GM13977 (cell line): ENCODE measurements at regions not wholly inside any gene's neighbourhood (a gene's known extent, or its start where the extent isn't known, plus 50 kb on each side); places are given as distances from the start of the nearest gene placed in this dataset.

Source experiments
- DNase-seq: peaks from one replicate; pipeline ENCODE4 v3.0.0; 2012; ENCODE audit warnings: low spot score
- in situ Hi-C: fragments of 300-500 bp; cut with MboI; formaldehyde crosslinking; loops from one replicate; pipeline ENCODE4 v1.12.0; 2022; ENCODE audit warnings: low sequenced_read_pairs, low pct_unique_long_range_greater_than_20kb, mixed read lengths, inconsistent platforms; ENCODE audit not compliant: unreplicated experiment
- TF ChIP-seq, protein P1 (sequence below): IDR thresholded peaks from 2 replicates; pipeline ENCODE4 v1.5.1; 2012; ENCODE audit warnings: mild to moderate bottlenecking, control low read depth; ENCODE audit not compliant: insufficient read depth; ENCODE audit errors: extremely low read depth, missing control alignments

DNA sequence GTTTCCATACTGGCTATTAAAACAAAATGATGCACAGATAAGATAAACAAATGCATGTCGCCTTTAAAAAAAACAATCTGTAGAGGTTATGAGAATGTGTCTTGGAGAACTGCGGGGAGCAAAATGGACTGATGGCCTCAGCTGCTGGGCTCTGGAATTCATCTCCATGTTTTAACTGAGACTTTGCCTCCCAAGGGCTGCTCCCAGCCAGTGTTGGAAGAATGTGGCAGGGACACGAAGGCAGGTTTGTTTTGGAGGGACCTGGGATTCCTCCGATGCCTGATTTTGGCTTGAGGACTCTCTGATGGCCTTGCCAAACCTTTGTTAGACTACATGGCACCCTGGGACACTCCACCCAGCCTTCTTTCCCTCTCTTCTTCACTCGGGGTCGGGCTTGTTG, 83.5 kb upstream of the AP1S2 start:
- no peak for DNase-seq
- TF ChIP-seq, protein P1, sequence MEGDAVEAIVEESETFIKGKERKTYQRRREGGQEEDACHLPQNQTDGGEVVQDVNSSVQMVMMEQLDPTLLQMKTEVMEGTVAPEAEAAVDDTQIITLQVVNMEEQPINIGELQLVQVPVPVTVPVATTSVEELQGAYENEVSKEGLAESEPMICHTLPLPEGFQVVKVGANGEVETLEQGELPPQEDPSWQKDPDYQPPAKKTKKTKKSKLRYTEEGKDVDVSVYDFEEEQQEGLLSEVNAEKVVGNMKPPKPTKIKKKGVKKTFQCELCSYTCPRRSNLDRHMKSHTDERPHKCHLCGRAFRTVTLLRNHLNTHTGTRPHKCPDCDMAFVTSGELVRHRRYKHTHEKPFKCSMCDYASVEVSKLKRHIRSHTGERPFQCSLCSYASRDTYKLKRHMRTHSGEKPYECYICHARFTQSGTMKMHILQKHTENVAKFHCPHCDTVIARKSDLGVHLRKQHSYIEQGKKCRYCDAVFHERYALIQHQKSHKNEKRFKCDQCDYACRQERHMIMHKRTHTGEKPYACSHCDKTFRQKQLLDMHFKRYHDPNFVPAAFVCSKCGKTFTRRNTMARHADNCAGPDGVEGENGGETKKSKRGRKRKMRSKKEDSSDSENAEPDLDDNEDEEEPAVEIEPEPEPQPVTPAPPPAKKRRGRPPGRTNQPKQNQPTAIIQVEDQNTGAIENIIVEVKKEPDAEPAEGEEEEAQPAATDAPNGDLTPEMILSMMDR, result no peak
- in situ Hi-C loops, result loop anchor here (25.0 kb wide), 1 partner anchor 499 kb away; no protein-coding TSS in a partner anchor

DNA sequence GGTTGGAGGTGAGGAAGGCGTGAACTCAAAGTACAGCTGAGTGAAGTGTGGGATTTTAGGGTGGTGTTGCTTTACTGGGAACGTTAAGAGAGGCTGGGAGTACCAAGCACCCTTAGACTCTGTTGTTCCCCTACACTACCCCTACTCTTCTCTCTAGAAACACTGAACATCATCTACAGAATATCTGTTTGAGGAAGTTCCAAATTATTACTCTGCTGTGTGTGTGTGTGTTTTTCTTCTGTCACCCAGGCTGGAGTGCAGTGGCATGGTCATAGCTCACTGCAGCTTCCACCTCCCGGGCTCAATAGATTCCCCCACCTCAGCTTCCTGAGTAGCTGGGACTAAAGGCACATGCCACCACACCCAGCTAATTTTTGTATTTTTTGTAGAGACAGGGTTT, 76.7 kb upstream of the AP1S2 start:
- in situ Hi-C loops, result loop anchor here (25.0 kb wide), 1 partner anchor 506 kb away; no protein-coding TSS in a partner anchor

DNA sequence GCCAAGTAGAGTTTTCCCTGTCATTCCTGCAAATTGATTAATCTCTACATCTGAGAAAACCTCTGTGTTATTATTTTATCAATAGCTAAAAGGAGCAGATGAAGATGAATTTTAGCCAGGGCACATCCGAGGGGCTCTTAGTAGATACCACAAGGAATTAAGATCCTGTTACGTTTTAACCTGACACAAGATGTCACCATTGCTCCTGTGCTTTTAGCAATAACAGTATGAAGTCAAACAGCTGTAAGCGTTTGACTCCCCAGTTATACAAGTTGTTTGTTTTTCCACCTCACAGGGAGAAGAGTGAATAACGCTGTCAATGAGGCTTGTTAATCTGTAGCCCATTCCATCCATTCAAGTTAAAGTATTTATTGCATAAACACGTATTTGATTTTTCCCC, 76.0 kb upstream of the AP1S2 start:
- in situ Hi-C loops, result loop anchor here (25.0 kb wide), 1 partner anchor 507 kb away; no protein-coding TSS in a partner anchor
- peak; percentile 26 for DNase-seq
- TF ChIP-seq, protein P1, result peak; percentile 36

More for the DNA sequence above, 76.7 kb upstream of the AP1S2 start:
- TF ChIP-seq, protein P1, result no peak
- DNase-seq, result no peak

DNA sequence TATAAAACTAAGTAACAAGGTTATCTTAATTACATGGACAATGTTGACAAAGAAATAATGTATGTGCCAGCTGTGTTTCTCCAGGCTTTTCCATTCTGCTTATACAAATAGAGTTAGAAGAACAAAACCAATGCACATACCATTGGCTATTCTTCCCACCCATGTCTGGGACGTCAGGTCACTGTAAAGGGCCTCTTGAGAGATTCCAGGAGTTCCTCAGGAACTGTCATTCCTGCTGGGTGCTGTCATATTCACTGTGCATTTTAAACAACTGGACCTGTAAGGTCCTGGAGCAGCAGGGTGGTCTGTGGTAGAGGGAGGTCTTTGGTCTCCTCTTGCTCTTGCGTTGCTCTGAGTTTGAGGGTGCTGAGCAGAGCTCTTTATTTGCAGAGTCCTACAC, 74.6 kb upstream of the AP1S2 start:
- no peak for DNase-seq
- TF ChIP-seq, protein P1, result no peak
- in situ Hi-C loops, result loop anchor here (25.0 kb wide), 1 partner anchor 508 kb away; no protein-coding TSS in a partner anchor

DNA sequence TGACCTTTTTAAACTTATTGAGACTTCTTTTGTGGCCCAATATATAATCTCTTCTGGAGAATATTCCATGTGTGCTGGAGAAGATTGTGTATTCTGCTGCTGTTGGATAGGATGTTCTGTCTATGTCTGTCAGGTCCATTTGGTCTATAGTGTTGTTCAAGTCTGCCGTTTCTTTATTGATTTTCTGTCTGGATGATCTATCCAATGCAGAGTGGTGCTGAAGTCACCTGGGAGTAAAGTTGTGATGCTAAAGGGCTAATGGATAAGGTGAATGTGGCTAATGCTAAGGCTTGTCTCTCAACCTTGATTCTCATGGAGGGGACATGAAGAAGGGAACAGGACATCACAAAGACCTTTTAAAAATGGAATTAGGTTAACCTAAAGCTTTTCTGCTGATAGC, 72.0 kb upstream of the AP1S2 start:
- in situ Hi-C loops, result loop anchor here (25.0 kb wide), 1 partner anchor 511 kb away; no protein-coding TSS in a partner anchor
- TF ChIP-seq, protein P1, result no peak
- DNase-seq, result no peak

DNA sequence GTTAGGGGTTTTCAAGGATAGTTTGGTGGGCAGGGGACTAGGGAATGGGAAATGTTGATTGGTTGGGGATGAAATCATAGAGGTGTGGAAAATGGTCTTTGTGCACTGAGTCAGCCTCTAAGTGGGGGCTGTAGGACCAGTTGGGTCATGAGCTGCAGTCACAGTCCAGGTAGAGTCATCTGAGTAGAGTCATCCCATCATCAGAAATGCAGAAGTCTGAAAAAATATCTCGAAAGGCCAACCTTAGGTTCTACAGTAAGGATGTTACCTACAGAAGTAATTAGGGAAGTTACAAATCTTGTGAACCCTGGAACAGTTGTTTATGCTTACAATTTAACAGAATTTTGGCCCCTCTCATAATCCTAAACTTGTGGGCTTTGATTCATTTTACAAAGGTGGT, 63.4 kb upstream of the AP1S2 start:
- in situ Hi-C loops, result no loop called here
- TF ChIP-seq, protein P1, result no peak
- no peak for DNase-seq
